Lower leg skin (tissue), 4 donors: ENCODE measurements at regions not wholly inside any gene's neighbourhood (a gene's known extent, or its start where the extent isn't known, plus 50 kb on each side); places are given as distances from the start of the nearest gene placed in this dataset.

Experiments used
- DNase-seq, 2 donors: peaks; one replicate each; pipeline ENCODE4 v3.0.0-alpha.2; 2019; ENCODE audit warnings: low spot score in 2 of 2
- H3K4me3 ChIP-seq: fragments of 200-600 bp; sonication (generic); 2 replicates; pipeline ENCODE4 v1.5.1; 2017; ENCODE audit warnings: mild to moderate bottlenecking, low read depth; ENCODE audit not compliant: poor library complexity, severe bottlenecking
- CTCF ChIP-seq, 3 donors: fragments of 450-650 bp; IDR thresholded peaks; one replicate each; pipeline ENCODE4 v1.5.1; 2016; ENCODE audit warnings: antibody characterized with exemption in 3 of 3, mild to moderate bottlenecking in 3 of 3, moderate library complexity in 2 of 3
- POLR2A ChIP-seq, 2 donors: fragments of 450-650 bp; IDR thresholded peaks; one replicate each; pipeline ENCODE4 v1.6.1; 2016 to 2017; ENCODE audit warnings: antibody characterized with exemption in 2 of 2, mild to moderate bottlenecking in 1 of 2, moderate library complexity in 1 of 2
- WGBS, 2 donors: methylation state at CpG; one replicate each; pipeline ENCODE4 v1.1.5; 2018; 5-methylcytosine and 5-hydroxymethylcytosine counted together
- intact Hi-C: fragments of 100-400 bp; cut with DNase I; formaldehyde crosslinking; loops from one replicate; pipeline ENCODE4 v1.15.0; 2023; ENCODE audit warnings: low total_unique reads

- 60 to 64% methylated on average over 3 of the region's 3 CpGs for WGBS, 2 donors
- H3K4me3 ChIP-seq, result no peak overlapping the region
- intact Hi-C loops, result no loop called here
- DNase-seq, result no peak
- TF ChIP-seq CTCF (IDR thresholded peaks at IDR 0.05) (no peak), POLR2A (IDR thresholded peaks at IDR 0.05) (no peak)
Measured at GRCh38 chr18:26729008-26729407, 136.5 kb downstream of the AQP4 start.

GRCh38 chr18:26723981-26724380, 141.5 kb downstream of the AQP4 start:
- DNase-seq, result no peak
- no peak overlapping the region for H3K4me3 ChIP-seq
- 39 to 42% methylated on average over 3 of the region's 3 CpGs for WGBS, 2 donors
- TF ChIP-seq POLR2A (IDR thresholded peaks at IDR 0.05), result no peak
- TF ChIP-seq CTCF (IDR thresholded peaks at IDR 0.05), result no peak
- intact Hi-C loops, result no loop called here

GRCh38 chr18:26722565-26722931, 143.0 kb downstream of the AQP4 start:
- WGBS, 2 donors, result 39 to 66% methylated on average over 2 of the region's 2 CpGs
- intact Hi-C loops, result no loop called here
- no peak for TF ChIP-seq CTCF (IDR thresholded peaks at IDR 0.05)
- TF ChIP-seq POLR2A (IDR thresholded peaks at IDR 0.05), result no peak
- no peak for DNase-seq
- no peak overlapping the region for H3K4me3 ChIP-seq

GRCh38 chr18:26721854-26722564, 143.5 kb downstream of the AQP4 start:
- TF ChIP-seq CTCF (IDR thresholded peaks at IDR 0.05), result no peak
- TF ChIP-seq POLR2A (IDR thresholded peaks at IDR 0.05), result no peak

GRCh38 chr18:26719896-26720295, 145.6 kb downstream of the AQP4 start:
- whole genome bisulfite sequencing, 2 donors, result 30 to 57% methylated on average over 1 of the region's 1 CpG
- DNase-seq, result no peak
- no peak overlapping the region for H3K4me3 ChIP-seq
- intact Hi-C loops, result no loop called here
- TF ChIP-seq POLR2A (IDR thresholded peaks at IDR 0.05), result no peak
- TF ChIP-seq CTCF (IDR thresholded peaks at IDR 0.05), result no peak

More at GRCh38 chr18:26721854-26722564, 143.5 kb downstream of the AQP4 start:
- DNase-seq, result no peak
- H3K4me3 ChIP-seq, result no peak overlapping the region
- 76 to 80% methylated on average over 9 of the region's 9 CpGs for WGBS, 2 donors
- intact Hi-C loops, result no loop called here
